Testis (tissue), 2 donors: ENCODE measurements at regions not wholly inside any gene's neighbourhood (a gene's known extent, or its start where the extent isn't known, plus 50 kb on each side); places are given as distances from the start of the nearest gene placed in this dataset.

Experiments used
- DNase-seq: peaks from one replicate; pipeline ENCODE4 v3.0.0-alpha.2; 2019
- H3K27ac ChIP-seq, 2 donors: fragments of 200-600 bp; sonication (generic); one replicate each; pipeline ENCODE4 v1.5.1; 2019
- H3K27me3 ChIP-seq: fragments of 200-600 bp; sonication (generic); one replicate; pipeline ENCODE4 v1.5.1; 2019
- H3K36me3 ChIP-seq: fragments of 200-600 bp; sonication (generic); one replicate; pipeline ENCODE4 v1.5.1; 2017; ENCODE audit warnings: low read depth; ENCODE audit errors: missing control alignments
- H3K4me1 ChIP-seq: fragments of 200-600 bp; sonication (generic); one replicate; pipeline ENCODE4 v1.5.1; 2019
- H3K4me3 ChIP-seq, 2 donors: fragments of 200-600 bp; sonication (generic); one replicate each; pipeline ENCODE4 v1.5.1; 2017 to 2019
- H3K9me3 ChIP-seq: fragments of 200-600 bp; sonication (generic); one replicate; pipeline ENCODE4 v1.5.1; 2017
- CTCF ChIP-seq, 3 experiments: fragments of 450-650 bp in 2 of 3; fragments of 200-600 bp in 1 of 3; sonication (generic) in 1 of 3; IDR thresholded peaks; one replicate each; pipeline ENCODE4 v1.5.1; 2016 to 2019; ENCODE audit warnings: antibody characterized with exemption in 3 of 3, mild to moderate bottlenecking in 2 of 3, moderate library complexity in 1 of 3
- POLR2A ChIP-seq: fragments of 450-650 bp; IDR thresholded peaks from one replicate; pipeline ENCODE4 v1.6.1; 2017; ENCODE audit warnings: antibody characterized with exemption, mild to moderate bottlenecking, moderate library complexity
- WGBS, 2 donors: methylation state at CpG; one replicate each; pipeline ENCODE4 v1.1.5; 2018; 5-methylcytosine and 5-hydroxymethylcytosine counted together
- intact Hi-C: fragments of 100-400 bp; cut with DNase I; formaldehyde crosslinking; loops from one replicate; pipeline ENCODE4 v1.15.1; 2023; ENCODE audit warnings: low total_unique reads
- small RNA-seq, 2 donors: library from RNA; depleted of rRNA; stranded (forward); fragments of <200 nt; gene quantifications; one replicate each; pipeline ENCODE3, GENCODE V24; 2016

GRCh38 chr18:64199581-64199980 is 50.7 kb upstream of the LINC00305 start:
- Histone ChIP-seq H3K36me3 (no peaks in the 10 kb centered on the region), H3K4me1 (no peaks in the 10 kb centered on the region), H3K27me3 (no peaks in the 10 kb centered on the region), H3K4me3 (no peak overlapping the region), H3K27ac (no peak overlapping the region), H3K9me3 (no peaks in the 10 kb centered on the region)
- DNase-seq, result no peak
- TF ChIP-seq POLR2A, result no peak
- TF ChIP-seq CTCF (IDR thresholded peaks at IDR 0.05), result no peak
- WGBS, 2 donors, result 93 to 94% methylated on average over 1 of the region's 1 CpG
- intact Hi-C loops, result no loop called here

Small RNA genes lying in the stretch of these regions (small RNA-seq; reads per million reads assigned to genes)
- 0 to 0.09 reads per million in 2 donors for gene AC027506.1
